Kidney (tissue), 13 donors: ENCODE measurements at regions not wholly inside any gene's neighbourhood (a gene's known extent, or its start where the extent isn't known, plus 50 kb on each side); places are given as distances from the start of the nearest gene placed in this dataset.

Experiments
- DNase-seq, 5 donors: peaks; one replicate each; pipeline ENCODE4 v3.0.0-alpha.2; 2013 to 2020
- FAIRE-seq: peaks from 2 replicates; lab custom pipeline; 2012; peaks lifted over from hg19 to GRCh38; lab: Jason Lieb, UNC
- H3K27ac ChIP-seq, 2 donors: one replicate each; pipeline ENCODE4 v1.7.0; 2013; ENCODE audit warnings: low read depth in 2 of 2, low read length in 2 of 2, inconsistent platforms in 1 of 2
- H3K27me3 ChIP-seq: one replicate; pipeline ENCODE4 v1.7.1; 2013; ENCODE audit warnings: low read length, inconsistent platforms; ENCODE audit not compliant: control insufficient read depth, insufficient read depth
- H3K36me3 ChIP-seq, 3 donors: one replicate each; pipeline versions ENCODE4 v1.7.0 to v1.7.1; 2013; ENCODE audit warnings: low read length in 3 of 3, control low read depth in 1 of 3, inconsistent platforms in 1 of 3; ENCODE audit not compliant: insufficient read depth in 3 of 3, control insufficient read depth in 2 of 3
- H3K4me1 ChIP-seq, 3 donors: one replicate each; pipeline versions ENCODE4 v1.7.0 to v1.7.1; 2013; ENCODE audit warnings: low read length in 3 of 3, inconsistent platforms in 1 of 3, low read depth in 1 of 3; ENCODE audit not compliant: control insufficient read depth in 2 of 3, insufficient read depth in 2 of 3
- H3K4me3 ChIP-seq, 3 donors: one replicate each; pipeline versions ENCODE4 v1.7.0 to v1.8.1; 2013; ENCODE audit warnings: low read length in 3 of 3, control low read depth in 1 of 3, inconsistent platforms in 1 of 3
- H3K9ac ChIP-seq, 3 donors: one replicate each; pipeline versions ENCODE4 v1.7.0 to v1.7.1; 2013; ENCODE audit warnings: low read length in 3 of 3, control low read depth in 1 of 3, inconsistent platforms in 1 of 3
- H3K9me3 ChIP-seq, 3 donors: one replicate each; pipeline versions ENCODE4 v1.7.0 to v1.7.1; 2013; ENCODE audit warnings: low read length in 3 of 3, control low read depth in 1 of 3, inconsistent platforms in 1 of 3; ENCODE audit not compliant: control insufficient read depth in 2 of 3, insufficient read depth in 1 of 3
- CTCF ChIP-seq: IDR thresholded peaks from 3 replicates; pipeline ENCODE4 v1.5.1; 2012; ENCODE audit warnings: mild to moderate bottlenecking, moderate library complexity, borderline replicate concordance; ENCODE audit not compliant: insufficient read depth; ENCODE audit errors: extremely low read depth
- intact Hi-C: fragments of 100-400 bp; cut with DNase I; formaldehyde crosslinking; loops from one replicate; pipeline ENCODE4 v1.11.1; 2022
- donor health status: control.
- donor health status: control.
- donor health status: control.
- donor health status: control.
- donor health status: control.
- donor health status: DM: yes; HTN: yes; CAD: no.
- donor health status: Normal renal cell carcinoma (clear cell type).

GRCh38 chr1:38525343-38526043, 334.1 kb downstream of the RRAGC start:
- peaks cover 0 to 2% (median 0%) of the 10 kb centered on the region in 3 donors for H3K4me1 ChIP-seq
- DNase-seq: no peak
- no peak overlapping the region for H3K4me3 ChIP-seq
- intact Hi-C loops: no loop called here
- no peak overlapping the region for H3K9ac ChIP-seq
- H3K36me3 ChIP-seq: no peaks in the 10 kb centered on the region
- FAIRE-seq: no peak
- peaks cover 2% of the 10 kb centered on the region for H3K27me3 ChIP-seq
- H3K9me3 ChIP-seq: no peaks in the 10 kb centered on the region
- no peak overlapping the region for H3K27ac ChIP-seq
- no peak for TF ChIP-seq CTCF

GRCh38 chr1:38524025-38524641, 335.4 kb downstream of the RRAGC start:
- TF ChIP-seq CTCF: no peak
- FAIRE-seq (no peak), DNase-seq (no peak)
- Histone ChIP-seq H3K9ac (no peak overlapping the region), H3K27ac (no peak overlapping the region), H3K27me3 (peaks cover 2% of the 10 kb centered on the region), H3K4me1 (peaks cover 0 to 2% (median 0%) of the 10 kb centered on the region in 3 donors), H3K36me3 (no peaks in the 10 kb centered on the region), H3K4me3 (no peak overlapping the region), H3K9me3 (no peaks in the 10 kb centered on the region)
- intact Hi-C loops: no loop called here

GRCh38 chr1:38523568-38523939, 336.0 kb downstream of the RRAGC start:
- DNase-seq (no peak), FAIRE-seq (no peak)
- H3K27me3 ChIP-seq: peaks cover 2% of the 10 kb centered on the region
- intact Hi-C loops: no loop called here
- no peaks in the 10 kb centered on the region for H3K9me3 ChIP-seq
- no peaks in the 10 kb centered on the region for H3K36me3 ChIP-seq
- TF ChIP-seq CTCF: no peak
- no peak overlapping the region for H3K27ac ChIP-seq
- peaks cover 0 to 2% (median 0%) of the 10 kb centered on the region in 3 donors for H3K4me1 ChIP-seq
- no peak overlapping the region for H3K9ac ChIP-seq
- H3K4me3 ChIP-seq: no peak overlapping the region
